MCF 10A (cell line): ENCODE measurements at regions not wholly inside any gene's neighbourhood (a gene's known extent, or its start where the extent isn't known, plus 50 kb on each side); places are given as distances from the start of the nearest gene placed in this dataset.

Experiments used
- BruUV-seq: library from RNA; stranded (reverse); fragments of 400-500 nt; replicated peaks from 2 replicates; lab custom pipeline; 2021; lab: Mats Ljungman, UMichigan
- CTCF ChIA-PET: fragments of 300-600 bp; sonication (Branson Sonifier 250); formaldehyde crosslinking; extraction: SDS; loops from one replicate; lab custom pipeline; 2021; ENCODE audit warnings: antibody characterized with exemption, inconsistent platforms; lab: Yijun Ruan, JAX
- POLR2A ChIA-PET: fragments of 300-600, 350-650 bp; sonication (Branson Sonifier 250); formaldehyde crosslinking; extraction: SDS; loops from one replicate; lab custom pipeline; 2020; ENCODE audit warnings: antibody characterized with exemption, inconsistent platforms; lab: Yijun Ruan, JAX
- DNase-seq: peaks from one replicate; pipeline ENCODE4 v3.0.0-alpha.2; 2018; ENCODE audit not compliant: unreplicated experiment
- H3K27ac Mint-ChIP-seq: one replicate; pipeline ENCODE4 v1.8.0; 2022; ENCODE audit warnings: mild to moderate bottlenecking, low read depth, mixed read lengths; ENCODE audit not compliant: unreplicated experiment
- H3K27me3 Mint-ChIP-seq: one replicate; pipeline ENCODE4 v1.8.0; 2022; ENCODE audit warnings: mixed read lengths; ENCODE audit not compliant: insufficient read depth, unreplicated experiment
- H3K36me3 Mint-ChIP-seq: one replicate; pipeline ENCODE4 v1.8.0; 2022; ENCODE audit warnings: mild to moderate bottlenecking, moderate library complexity, mixed read lengths; ENCODE audit not compliant: insufficient read depth, unreplicated experiment
- H3K4me1 Mint-ChIP-seq: one replicate; pipeline ENCODE4 v1.8.0; 2022; ENCODE audit warnings: mixed read lengths; ENCODE audit not compliant: insufficient read depth, unreplicated experiment
- H3K4me3 Mint-ChIP-seq: one replicate; pipeline ENCODE4 v1.8.0; 2022; ENCODE audit warnings: mild to moderate bottlenecking, moderate library complexity, mixed read lengths; ENCODE audit not compliant: unreplicated experiment
- H3K9me3 Mint-ChIP-seq: one replicate; pipeline ENCODE4 v1.8.0; 2022; ENCODE audit warnings: mixed read lengths; ENCODE audit not compliant: unreplicated experiment
- intact Hi-C: fragments of 100-400 bp; cut with micrococcal nuclease; formaldehyde crosslinking; loops from 2 replicates; pipeline ENCODE4 v1.14.1; 2022
- TF ChIP-seq, protein P1 (sequence below): fragments of 200-600 bp; IDR thresholded peaks from one replicate; pipeline ENCODE4 v1.8.0; 2022; ENCODE audit warnings: antibody characterized with exemption, mild to moderate bottlenecking; ENCODE audit not compliant: unreplicated experiment

DNA sequence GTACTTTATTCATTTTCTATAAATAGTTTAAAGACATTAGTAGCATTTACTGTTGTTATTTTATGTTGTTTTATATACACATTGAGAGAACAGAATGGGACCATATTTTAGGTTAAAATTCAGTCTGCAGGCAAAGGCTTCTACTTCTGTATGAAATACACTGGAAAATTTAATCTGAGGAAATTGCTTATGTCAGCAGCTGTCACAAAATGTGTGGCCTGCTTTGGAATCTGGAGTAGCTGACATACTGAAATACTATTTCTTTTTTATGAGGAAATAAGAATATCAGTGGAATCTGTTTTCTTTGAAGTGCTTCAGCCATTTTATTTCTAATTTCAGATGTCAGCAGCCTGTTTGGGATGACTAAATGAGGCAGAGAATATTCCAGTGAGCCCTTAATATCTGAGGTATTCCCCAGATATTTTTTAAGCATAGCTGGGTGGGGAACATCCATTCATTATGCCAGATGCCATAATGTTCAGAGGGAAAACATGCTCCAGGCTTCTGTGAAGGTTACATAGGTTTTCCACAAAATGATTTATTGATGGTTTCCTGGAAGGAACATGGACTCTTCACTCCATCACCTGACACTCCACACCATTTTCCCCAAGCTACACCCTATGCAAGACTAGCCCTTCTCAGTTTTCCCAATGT lies 267.1 kb downstream of the ARL4A start:
- no TSS peak for BruUV-seq
- DNase-seq, result no peak
- Mint-ChIP-seq H3K27ac (no peak overlapping the region), H3K36me3 (no peaks in the 10 kb centered on the region), H3K27me3 (no peaks in the 10 kb centered on the region), H3K9me3 (no peaks in the 10 kb centered on the region), H3K4me1 (peaks cover 10% of the 10 kb centered on the region), H3K4me3 (no peak overlapping the region)
- ChIA-PET POLR2A (interaction anchor here (0.7 to 0.8 kb wide), 3 partner anchors 11 to 104 kb away, joined by 3 read pairs; no protein-coding TSS in a partner anchor), CTCF (interaction anchor here (1.2 kb wide), 1 partner anchor 267 kb away, joined by 3 read pairs; the partner anchor contains the start of gene ARL4A)
- intact Hi-C loops, result no loop called here
- TF ChIP-seq, protein P1, sequence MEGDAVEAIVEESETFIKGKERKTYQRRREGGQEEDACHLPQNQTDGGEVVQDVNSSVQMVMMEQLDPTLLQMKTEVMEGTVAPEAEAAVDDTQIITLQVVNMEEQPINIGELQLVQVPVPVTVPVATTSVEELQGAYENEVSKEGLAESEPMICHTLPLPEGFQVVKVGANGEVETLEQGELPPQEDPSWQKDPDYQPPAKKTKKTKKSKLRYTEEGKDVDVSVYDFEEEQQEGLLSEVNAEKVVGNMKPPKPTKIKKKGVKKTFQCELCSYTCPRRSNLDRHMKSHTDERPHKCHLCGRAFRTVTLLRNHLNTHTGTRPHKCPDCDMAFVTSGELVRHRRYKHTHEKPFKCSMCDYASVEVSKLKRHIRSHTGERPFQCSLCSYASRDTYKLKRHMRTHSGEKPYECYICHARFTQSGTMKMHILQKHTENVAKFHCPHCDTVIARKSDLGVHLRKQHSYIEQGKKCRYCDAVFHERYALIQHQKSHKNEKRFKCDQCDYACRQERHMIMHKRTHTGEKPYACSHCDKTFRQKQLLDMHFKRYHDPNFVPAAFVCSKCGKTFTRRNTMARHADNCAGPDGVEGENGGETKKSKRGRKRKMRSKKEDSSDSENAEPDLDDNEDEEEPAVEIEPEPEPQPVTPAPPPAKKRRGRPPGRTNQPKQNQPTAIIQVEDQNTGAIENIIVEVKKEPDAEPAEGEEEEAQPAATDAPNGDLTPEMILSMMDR, result no peak

DNA sequence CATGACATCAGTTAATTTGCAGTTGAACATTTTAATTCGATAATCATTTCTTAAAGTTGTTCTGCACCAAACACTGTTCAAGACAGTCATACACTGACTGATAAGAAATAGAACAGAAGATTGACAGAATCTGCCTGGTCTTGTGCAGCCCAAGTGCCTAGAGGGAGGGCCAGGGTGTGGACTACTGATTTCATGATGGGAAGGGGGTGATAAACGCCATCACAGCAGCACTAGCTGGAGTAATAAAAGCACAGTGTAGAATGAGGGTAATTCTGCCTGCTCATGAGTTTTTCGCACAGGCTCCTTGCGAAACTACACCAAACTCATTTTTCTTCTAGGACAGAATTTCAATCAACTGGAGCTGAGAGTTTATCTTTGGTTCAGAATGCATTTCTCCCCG lies 270.1 kb downstream of the ARL4A start:
- no peak for DNase-seq
- Mint-ChIP-seq H3K36me3 (no peaks in the 10 kb centered on the region), H3K27me3 (no peaks in the 10 kb centered on the region), H3K9me3 (no peaks in the 10 kb centered on the region), H3K4me1 (no peaks in the 10 kb centered on the region), H3K27ac (no peak overlapping the region), H3K4me3 (no peak overlapping the region)
- TF ChIP-seq, protein P1, result no peak
- ChIA-PET POLR2A (no interaction called here), CTCF (no interaction called here)
- no TSS peak for BruUV-seq
- intact Hi-C loops, result no loop called here

DNA sequence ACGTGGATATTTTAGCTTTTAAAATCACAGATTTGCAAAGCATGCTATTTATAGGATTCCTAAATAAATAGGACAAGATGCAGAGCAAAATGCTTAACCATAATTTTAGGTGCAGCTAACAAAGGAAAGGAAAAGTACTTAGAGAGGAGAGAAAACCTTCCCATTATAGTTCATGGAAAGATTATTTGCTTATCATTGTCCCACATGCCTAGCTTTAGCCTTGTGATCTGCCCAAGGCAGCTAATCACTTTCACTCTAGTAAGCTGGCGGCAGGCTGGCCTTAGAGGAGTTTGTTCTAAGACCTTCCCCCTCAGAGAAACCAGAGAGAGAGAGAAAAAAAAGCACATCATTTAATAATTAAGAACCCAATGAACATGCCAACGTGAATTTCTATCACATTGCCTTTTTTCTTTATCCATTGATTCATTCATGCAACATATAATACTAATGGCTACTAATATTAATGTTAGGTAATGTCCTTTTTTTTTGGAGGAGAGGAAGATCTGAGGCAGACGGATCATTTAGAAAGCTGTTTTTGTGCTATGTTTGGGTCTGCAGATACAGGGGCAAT lies 274.6 kb downstream of the ARL4A start:
- Mint-ChIP-seq H3K36me3 (no peaks in the 10 kb centered on the region), H3K4me1 (no peaks in the 10 kb centered on the region), H3K27me3 (no peaks in the 10 kb centered on the region), H3K4me3 (no peak overlapping the region), H3K9me3 (no peaks in the 10 kb centered on the region), H3K27ac (no peak overlapping the region)
- ChIA-PET CTCF (interaction anchor here (0.7 to 0.8 kb wide), 2 partner anchors 11 to 375 kb away, joined by 4 read pairs; no protein-coding TSS in a partner anchor), POLR2A (interaction anchor here (0.6 to 2.0 kb wide), 3 partner anchors 10 to 242 kb away, joined by 3 to 7 read pairs (median 3); no protein-coding TSS in a partner anchor)
- no peak for DNase-seq
- no TSS peak for BruUV-seq
- intact Hi-C loops, result no loop called here
- TF ChIP-seq, protein P1, result no peak

DNA sequence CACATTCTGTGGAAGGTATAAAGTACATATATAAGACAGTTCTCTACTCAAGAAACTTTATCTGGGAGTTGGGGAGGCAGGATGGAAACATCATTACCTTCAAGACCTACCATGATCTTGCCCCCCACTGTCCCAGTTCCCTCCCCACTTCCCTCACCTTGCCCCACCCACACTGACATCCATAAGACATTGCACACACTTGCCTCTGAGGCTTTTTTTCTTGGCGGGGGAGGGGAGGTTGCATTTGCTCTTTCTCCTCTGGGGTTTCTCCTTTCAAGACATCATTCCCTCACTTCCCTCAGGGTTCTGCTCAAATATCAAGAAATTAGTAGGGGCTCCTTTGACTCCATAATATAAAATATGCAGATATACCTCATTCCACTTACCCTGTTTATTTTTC lies 276.0 kb downstream of the ARL4A start:
- H3K9me3 Mint-ChIP-seq, result no peaks in the 10 kb centered on the region
- peaks cover 3% of the 10 kb centered on the region for H3K4me1 Mint-ChIP-seq
- TF ChIP-seq, protein P1, result no peak
- H3K4me3 Mint-ChIP-seq, result no peak overlapping the region
- intact Hi-C loops, result no loop called here
- CTCF ChIA-PET, result no interaction called here
- BruUV-seq, result no TSS peak
- POLR2A ChIA-PET, result interaction anchor here (0.6 to 2.0 kb wide), 3 partner anchors 12 to 15 kb away, joined by 3 to 7 read pairs (median 3); no protein-coding TSS in a partner anchor
- no peaks in the 10 kb centered on the region for H3K36me3 Mint-ChIP-seq
- DNase-seq, result no peak
- H3K27me3 Mint-ChIP-seq, result no peaks in the 10 kb centered on the region
- H3K27ac Mint-ChIP-seq, result no peak overlapping the region
